ENCODE measurements at regions not wholly inside any gene's neighbourhood (a gene's known extent, or its start where the extent isn't known, plus 50 kb on each side); places are given as distances from the start of the nearest gene placed in this dataset.
A peak's percentile ranks its signal among the peaks of the same experiment; 100 is the strongest.

GRCh38 chr2:234673501-234673900, 176.6 kb upstream of the ARL4C start:
- Histone ChIP-seq H3K4me1 (peaks cover 10% of the 10 kb centered on the region), H3K36me3 (ENCODE audit: low read depth, missing control alignments) (no peaks in the 10 kb centered on the region), H3K4me3 (no peak overlapping the region), H3K27ac (no peak overlapping the region), H3K27me3 (no peaks in the 10 kb centered on the region), H3K9me3 (no peaks in the 10 kb centered on the region)
- TF ChIP-seq POLR2A (IDR thresholded peaks at IDR 0.05): no peak
- no peak for TF ChIP-seq CTCF (IDR thresholded peaks at IDR 0.05)
- DNase-seq: no peak
- intact Hi-C loops (cut with DNase I; ENCODE audit: low total_unique reads): no loop called here
- WGBS, 2 donors: 82 to 100% methylated on average over 1 of the region's 1 CpG

DNA sequence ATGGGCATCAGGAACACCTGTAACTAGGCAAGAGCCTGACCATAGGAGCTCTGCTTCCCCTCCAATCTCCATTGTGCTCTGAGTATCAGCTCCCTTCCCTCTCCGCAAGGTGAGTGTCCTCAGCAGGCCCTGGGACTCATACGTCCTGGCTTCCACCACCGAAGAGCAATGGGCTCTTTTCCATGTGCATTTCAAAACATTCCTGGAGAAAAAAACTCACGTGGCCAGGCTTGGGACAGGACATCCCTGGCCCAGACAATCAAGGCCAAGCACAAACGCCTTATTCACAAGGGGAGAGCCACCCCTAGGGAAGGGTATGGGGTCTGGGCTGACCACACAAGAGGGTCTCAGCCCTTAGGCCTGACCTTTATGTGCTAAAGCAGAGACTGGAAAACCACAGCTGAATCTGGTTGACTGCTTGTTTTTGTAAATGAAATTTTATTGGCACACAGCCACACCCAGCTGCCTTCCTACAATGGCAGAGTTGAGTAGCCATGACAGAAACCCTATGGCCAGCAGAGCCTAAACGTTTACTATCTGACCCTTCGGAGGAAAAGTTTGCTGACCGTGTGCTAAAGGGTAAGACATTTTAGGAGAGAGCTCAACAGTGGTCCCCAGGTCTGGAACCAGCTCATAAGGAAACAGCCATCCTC, 175.7 kb upstream of the ARL4C start:
- Histone ChIP-seq H3K9me3 (no peaks in the 10 kb centered on the region), H3K36me3 (ENCODE audit: low read depth, missing control alignments) (no peaks in the 10 kb centered on the region), H3K4me1 (peaks cover 10% of the 10 kb centered on the region), H3K27ac (no peak overlapping the region), H3K27me3 (no peaks in the 10 kb centered on the region), H3K4me3 (no peak overlapping the region)
- intact Hi-C loops (cut with DNase I; ENCODE audit: low total_unique reads): no loop called here
- 68 to 72% methylated on average over 8 of the region's 8 CpGs for WGBS, 2 donors
- no peak for DNase-seq
- TF ChIP-seq POLR2A (IDR thresholded peaks at IDR 0.05): no peak
- no peak for TF ChIP-seq CTCF (IDR thresholded peaks at IDR 0.05)

DNA sequence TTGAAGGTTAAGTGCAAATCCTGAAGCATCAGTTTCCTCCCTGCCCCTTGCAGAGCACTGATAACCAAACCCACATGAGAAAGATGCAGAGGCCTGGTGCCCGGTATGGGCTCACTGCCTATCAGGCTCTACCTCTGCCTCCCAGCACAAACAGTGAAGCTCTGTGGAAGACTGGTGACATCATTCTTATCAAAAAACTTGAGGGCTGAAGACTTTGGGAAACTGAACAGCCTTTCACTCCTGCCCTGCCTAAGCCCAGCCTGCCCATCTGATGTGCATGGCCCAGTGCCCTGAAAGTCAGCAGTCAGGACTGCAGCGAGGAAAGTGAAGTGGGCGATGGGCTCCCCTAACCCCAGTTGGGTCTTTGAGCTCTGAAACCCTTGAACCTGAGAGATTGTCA, 174.8 kb upstream of the ARL4C start:
- Histone ChIP-seq H3K9me3 (no peaks in the 10 kb centered on the region), H3K36me3 (ENCODE audit: low read depth, missing control alignments) (no peaks in the 10 kb centered on the region), H3K4me3 (no peak overlapping the region), H3K27me3 (no peaks in the 10 kb centered on the region), H3K4me1 (peaks cover 10% of the 10 kb centered on the region), H3K27ac (no peak overlapping the region)
- TF ChIP-seq POLR2A (IDR thresholded peaks at IDR 0.05) (no peak), CTCF (IDR thresholded peaks at IDR 0.05) (no peak)
- DNase-seq: peak; percentile 73
- 45 to 62% methylated on average over 2 to 3 of the region's 3 CpGs for WGBS, 2 donors
- intact Hi-C loops (cut with DNase I; ENCODE audit: low total_unique reads): no loop called here

GRCh38 chr2:234671231-234671630, 174.3 kb upstream of the ARL4C start:
- peaks cover 10% of the 10 kb centered on the region for H3K4me1 ChIP-seq
- intact Hi-C loops (cut with DNase I; ENCODE audit: low total_unique reads): no loop called here
- H3K27ac ChIP-seq: no peak overlapping the region
- no peak overlapping the region for H3K4me3 ChIP-seq
- no peaks in the 10 kb centered on the region for H3K36me3 ChIP-seq (ENCODE audit: low read depth, missing control alignments)
- TF ChIP-seq CTCF (IDR thresholded peaks at IDR 0.05) (no peak), POLR2A (IDR thresholded peaks at IDR 0.05) (no peak)
- 84 to 85% methylated on average over 3 of the region's 3 CpGs for WGBS, 2 donors
- no peaks in the 10 kb centered on the region for H3K9me3 ChIP-seq
- DNase-seq: no peak
- no peaks in the 10 kb centered on the region for H3K27me3 ChIP-seq

DNA sequence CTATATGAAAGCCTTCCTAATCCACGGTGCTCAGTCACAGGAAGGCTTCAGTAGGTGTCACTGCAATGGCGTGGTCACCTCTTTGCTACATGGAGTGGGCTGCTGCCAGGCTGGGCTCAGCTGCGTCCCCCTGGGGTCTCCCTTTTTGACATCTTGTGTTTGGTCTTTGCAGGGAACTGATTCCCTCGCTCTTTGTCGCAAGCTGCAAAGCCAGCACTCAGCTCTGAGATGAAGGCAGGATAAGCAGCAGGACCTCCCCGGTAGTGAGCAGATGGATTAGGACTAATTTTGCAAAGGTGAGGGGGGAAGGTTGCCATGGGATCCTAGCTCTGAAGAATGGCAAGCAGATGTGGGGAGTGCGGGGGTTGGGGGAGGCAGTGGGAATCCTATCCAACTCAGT, 173.9 kb upstream of the ARL4C start:
- 90 to 91% methylated on average over 7 of the region's 7 CpGs for WGBS, 2 donors
- Histone ChIP-seq H3K27me3 (no peaks in the 10 kb centered on the region), H3K4me1 (peaks cover 10% of the 10 kb centered on the region), H3K4me3 (no peak overlapping the region), H3K27ac (no peak overlapping the region), H3K9me3 (no peaks in the 10 kb centered on the region), H3K36me3 (ENCODE audit: low read depth, missing control alignments) (no peaks in the 10 kb centered on the region)
- no peak for TF ChIP-seq POLR2A (IDR thresholded peaks at IDR 0.05)
- TF ChIP-seq CTCF (IDR thresholded peaks at IDR 0.05): no peak
- intact Hi-C loops (cut with DNase I; ENCODE audit: low total_unique reads): no loop called here
- DNase-seq: no peak
